Skeletal muscle satellite cell (primary cell): ENCODE measurements at regions not wholly inside any gene's neighbourhood (a gene's known extent, or its start where the extent isn't known, plus 50 kb on each side); places are given as distances from the start of the nearest gene placed in this dataset.
A peak's percentile ranks its signal among the peaks of the same experiment; 100 is the strongest.
"Not testable (repeated sequence)": the region's sequence is repeated elsewhere in the genome, so short reads cannot be mapped to it uniquely, and the experiment has no call there.

Experiments
- H3K27me3 ChIP-seq: 2 replicates; pipeline ENCODE4 v1.7.0; 2013; ENCODE audit warnings: low read length; ENCODE audit not compliant: control insufficient read depth, insufficient read depth
- H3K36me3 ChIP-seq: 2 replicates; pipeline ENCODE4 v1.7.0; 2013; ENCODE audit warnings: mild to moderate bottlenecking, control low read depth, low read length; ENCODE audit not compliant: insufficient read depth
- H3K4me1 ChIP-seq: 2 replicates; pipeline ENCODE4 v1.7.0; 2013; ENCODE audit warnings: low read length; ENCODE audit not compliant: control insufficient read depth, insufficient read depth
- H3K4me2 ChIP-seq: 2 replicates; pipeline ENCODE4 v1.7.0; 2013; ENCODE audit warnings: mild to moderate bottlenecking, low read length
- H3K4me3 ChIP-seq: 2 replicates; pipeline ENCODE4 v1.7.0; 2013; ENCODE audit warnings: low read length
- H3K9ac ChIP-seq: 2 replicates; pipeline ENCODE4 v1.7.0; 2013; ENCODE audit warnings: mild to moderate bottlenecking, low read depth, low read length, moderate library complexity
- H3K9me3 ChIP-seq: replicated peaks from 2 replicates; pipeline ENCODE4 v1.7.0; 2013; ENCODE audit warnings: mild to moderate bottlenecking, control low read depth, low read length

- Histone ChIP-seq H3K9me3 (no peaks in the 10 kb centered on the region), H3K27me3 (no peaks in the 10 kb centered on the region), H3K9ac (no peak overlapping the region), H3K36me3 (no peaks in the 10 kb centered on the region), H3K4me1 (no peaks in the 10 kb centered on the region), H3K4me3 (no peak overlapping the region), H3K4me2 (no peak overlapping the region)
These were observed 61.5 kb downstream of the PRSS23 start for GRCh38 chr11:86861810-86862209.

GRCh38 chr11:86863476-86863875, 63.1 kb downstream of the PRSS23 start:
- Histone ChIP-seq H3K4me2 (no peak overlapping the region), H3K9me3 (no peaks in the 10 kb centered on the region), H3K36me3 (no peaks in the 10 kb centered on the region), H3K27me3 (no peaks in the 10 kb centered on the region), H3K4me3 (no peak overlapping the region), H3K9ac (no peak overlapping the region), H3K4me1 (no peaks in the 10 kb centered on the region)

- no peaks in the 10 kb centered on the region for H3K36me3 ChIP-seq
- H3K4me1 ChIP-seq, result peaks cover 10% of the 10 kb centered on the region
- no peaks in the 10 kb centered on the region for H3K9me3 ChIP-seq
- H3K27me3 ChIP-seq, result no peaks in the 10 kb centered on the region
- no peak overlapping the region for H3K4me2 ChIP-seq
- no peak overlapping the region for H3K4me3 ChIP-seq
- no peak overlapping the region for H3K9ac ChIP-seq
These were observed 65.1 kb downstream of the PRSS23 start for GRCh38 chr11:86865436-86865835.

- Histone ChIP-seq H3K4me2 (no peak overlapping the region), H3K4me3 (no peak overlapping the region), H3K9me3 (no peaks in the 10 kb centered on the region), H3K36me3 (no peaks in the 10 kb centered on the region), H3K4me1 (peaks cover 21% of the 10 kb centered on the region), H3K27me3 (no peaks in the 10 kb centered on the region), H3K9ac (peak overlapping the region; percentile 20)
These were observed 69.2 kb downstream of the PRSS23 start for GRCh38 chr11:86869531-86869930.

GRCh38 chr11:86869966-86870570, 69.7 kb downstream of the PRSS23 start:
- H3K27me3 ChIP-seq, result no peaks in the 10 kb centered on the region
- no peaks in the 10 kb centered on the region for H3K9me3 ChIP-seq
- H3K9ac ChIP-seq, result peak overlapping the region; percentile 38
- no peak overlapping the region for H3K4me3 ChIP-seq
- H3K4me2 ChIP-seq, result peak overlapping the region; percentile 35
- H3K4me1 ChIP-seq, result peaks cover 24% of the 10 kb centered on the region
- H3K36me3 ChIP-seq, result no peaks in the 10 kb centered on the region

- Histone ChIP-seq H3K27me3 (no peaks in the 10 kb centered on the region), H3K9me3 (no peaks in the 10 kb centered on the region), H3K9ac (no peak overlapping the region), H3K4me2 (no peak overlapping the region), H3K36me3 (no peaks in the 10 kb centered on the region), H3K4me1 (peaks cover 24% of the 10 kb centered on the region), H3K4me3 (no peak overlapping the region)
These were observed 73.3 kb downstream of the PRSS23 start for GRCh38 chr11:86873573-86874083.

GRCh38 chr11:86874304-86875056, 74.1 kb downstream of the PRSS23 start:
- no peak overlapping the region for H3K4me3 ChIP-seq
- H3K9ac ChIP-seq, result no peak overlapping the region

GRCh38 chr11:86876716-86877234, 76.4 kb downstream of the PRSS23 start:
- Histone ChIP-seq H3K4me1 (peaks cover 10% of the 10 kb centered on the region), H3K9ac (no peak overlapping the region), H3K4me3 (no peak overlapping the region), H3K9me3 (no peaks in the 10 kb centered on the region), H3K27me3 (no peaks in the 10 kb centered on the region), H3K4me2 (no peak overlapping the region), H3K36me3 (no peaks in the 10 kb centered on the region)

More at GRCh38 chr11:86874304-86875056, 74.1 kb downstream of the PRSS23 start:
- H3K36me3 ChIP-seq, result no peaks in the 10 kb centered on the region
- no peak overlapping the region for H3K4me2 ChIP-seq
- H3K4me1 ChIP-seq, result peaks cover 22% of the 10 kb centered on the region
- H3K9me3 ChIP-seq, result no peaks in the 10 kb centered on the region
- H3K27me3 ChIP-seq, result no peaks in the 10 kb centered on the region

GRCh38 chr11:86877503-86877902, 77.2 kb downstream of the PRSS23 start:
- H3K4me3 ChIP-seq, result no peak overlapping the region
- no peak overlapping the region for H3K4me2 ChIP-seq

GRCh38 chr11:86879241-86879640, 76.0 kb downstream of the FZD4 start:
- not testable (repeated sequence) for H3K9me3 ChIP-seq, H3K9ac ChIP-seq, H3K4me1 ChIP-seq, H3K27me3 ChIP-seq, H3K4me3 ChIP-seq, H3K36me3 ChIP-seq, H3K4me2 ChIP-seq

More at GRCh38 chr11:86877503-86877902, 77.2 kb downstream of the PRSS23 start:
- no peaks in the 10 kb centered on the region for H3K36me3 ChIP-seq
- H3K9me3 ChIP-seq, result no peaks in the 10 kb centered on the region
- no peak overlapping the region for H3K9ac ChIP-seq
- H3K4me1 ChIP-seq, result peaks cover 10% of the 10 kb centered on the region
- H3K27me3 ChIP-seq, result no peaks in the 10 kb centered on the region

- Histone ChIP-seq H3K4me3 (no peak overlapping the region), H3K4me1 (peaks cover 10% of the 10 kb centered on the region), H3K27me3 (no peaks in the 10 kb centered on the region), H3K9me3 (no peaks in the 10 kb centered on the region), H3K36me3 (no peaks in the 10 kb centered on the region), H3K4me2 (no peak overlapping the region), H3K9ac (no peak overlapping the region)
These were observed 69.9 kb downstream of the FZD4 start for GRCh38 chr11:86885311-86885710.
